T follicular helper cell (primary cell): ENCODE measurements at regions not wholly inside any gene's neighbourhood (a gene's known extent, or its start where the extent isn't known, plus 50 kb on each side); places are given as distances from the start of the nearest gene placed in this dataset.
"Not testable (repeated sequence)": the region's sequence is repeated elsewhere in the genome, so short reads cannot be mapped to it uniquely, and the experiment has no call there.

Source experiments
- DNase-seq: peaks from one replicate; pipeline ENCODE4 v3.0.0-alpha.2; 2020; ENCODE audit warnings: low read depth

GRCh38 chr12:131357185-131357747 lies 353.6 kb upstream of the SFSWAP start:
- no peak for DNase-seq

GRCh38 chr12:131357920-131358319 lies 353.0 kb upstream of the SFSWAP start:
- no peak for DNase-seq

- DNase-seq: no peak
Observed at GRCh38 chr12:131362291-131363211, 348.3 kb upstream of the SFSWAP start.

GRCh38 chr12:131363393-131363792 lies 347.5 kb upstream of the SFSWAP start:
- no peak for DNase-seq

GRCh38 chr12:131363841-131364495 lies 346.9 kb upstream of the SFSWAP start:
- DNase-seq: no peak

- no peak for DNase-seq
Observed at GRCh38 chr12:131364903-131365820, 345.7 kb upstream of the SFSWAP start.

- no peak for DNase-seq
Observed at GRCh38 chr12:131365821-131366260, 345.0 kb upstream of the SFSWAP start.

- no peak for DNase-seq
Observed at GRCh38 chr12:131366261-131366871, 344.5 kb upstream of the SFSWAP start.

GRCh38 chr12:131367067-131367982 lies 343.6 kb upstream of the SFSWAP start:
- DNase-seq: not testable (repeated sequence)

GRCh38 chr12:131367983-131368667 lies 342.8 kb upstream of the SFSWAP start:
- no peak for DNase-seq

GRCh38 chr12:131368668-131369071 lies 342.2 kb upstream of the SFSWAP start:
- DNase-seq: no peak

GRCh38 chr12:131369094-131369845 lies 341.6 kb upstream of the SFSWAP start:
- no peak for DNase-seq

GRCh38 chr12:131370321-131370720 lies 340.6 kb upstream of the SFSWAP start:
- no peak for DNase-seq

GRCh38 chr12:131370791-131371347 lies 340.0 kb upstream of the SFSWAP start:
- no peak for DNase-seq

- no peak for DNase-seq
Observed at GRCh38 chr12:131371401-131372170, 339.3 kb upstream of the SFSWAP start.

GRCh38 chr12:131372171-131372475 lies 338.8 kb upstream of the SFSWAP start:
- no peak for DNase-seq

- no peak for DNase-seq
Observed at GRCh38 chr12:131372706-131373195, 338.1 kb upstream of the SFSWAP start.
